AG09309 (cell line): ENCODE measurements at regions not wholly inside any gene's neighbourhood (a gene's known extent, or its start where the extent isn't known, plus 50 kb on each side); places are given as distances from the start of the nearest gene placed in this dataset.
"Not testable (repeated sequence)": the region's sequence is repeated elsewhere in the genome, so short reads cannot be mapped to it uniquely, and the experiment has no call there.

Experiments
- DNase-seq: peaks from one replicate; pipeline ENCODE4 v3.0.0-alpha.2; 2010; ENCODE audit warnings: low read depth
- H3K4me3 ChIP-seq: 2 replicates; pipeline ENCODE4 v1.5.1; 2011; ENCODE audit warnings: mild to moderate bottlenecking, low read depth, low read length, moderate library complexity; ENCODE audit not compliant: control insufficient read depth
- TF ChIP-seq, protein P1 (sequence below): IDR thresholded peaks from 2 replicates; pipeline ENCODE4 v1.5.1; 2011; ENCODE audit warnings: mild to moderate bottlenecking, low read depth, low read length, inconsistent platforms; ENCODE audit not compliant: insufficient read depth, control insufficient read depth; ENCODE audit errors: missing control alignments

GRCh38 chr5:125083981-125084380 is 337.5 kb upstream of the ZNF608 start:
- H3K4me3 ChIP-seq: no peak overlapping the region
- DNase-seq: peak; percentile 87
- TF ChIP-seq, protein P1, sequence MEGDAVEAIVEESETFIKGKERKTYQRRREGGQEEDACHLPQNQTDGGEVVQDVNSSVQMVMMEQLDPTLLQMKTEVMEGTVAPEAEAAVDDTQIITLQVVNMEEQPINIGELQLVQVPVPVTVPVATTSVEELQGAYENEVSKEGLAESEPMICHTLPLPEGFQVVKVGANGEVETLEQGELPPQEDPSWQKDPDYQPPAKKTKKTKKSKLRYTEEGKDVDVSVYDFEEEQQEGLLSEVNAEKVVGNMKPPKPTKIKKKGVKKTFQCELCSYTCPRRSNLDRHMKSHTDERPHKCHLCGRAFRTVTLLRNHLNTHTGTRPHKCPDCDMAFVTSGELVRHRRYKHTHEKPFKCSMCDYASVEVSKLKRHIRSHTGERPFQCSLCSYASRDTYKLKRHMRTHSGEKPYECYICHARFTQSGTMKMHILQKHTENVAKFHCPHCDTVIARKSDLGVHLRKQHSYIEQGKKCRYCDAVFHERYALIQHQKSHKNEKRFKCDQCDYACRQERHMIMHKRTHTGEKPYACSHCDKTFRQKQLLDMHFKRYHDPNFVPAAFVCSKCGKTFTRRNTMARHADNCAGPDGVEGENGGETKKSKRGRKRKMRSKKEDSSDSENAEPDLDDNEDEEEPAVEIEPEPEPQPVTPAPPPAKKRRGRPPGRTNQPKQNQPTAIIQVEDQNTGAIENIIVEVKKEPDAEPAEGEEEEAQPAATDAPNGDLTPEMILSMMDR: no peak

- TF ChIP-seq, protein P1: no peak
- H3K4me3 ChIP-seq: no peak overlapping the region
- no peak for DNase-seq
These were observed 339.5 kb upstream of the ZNF608 start for GRCh38 chr5:125085797-125086505.

- no peak for DNase-seq
- TF ChIP-seq, protein P1: no peak
- H3K4me3 ChIP-seq: no peak overlapping the region
These were observed 342.2 kb upstream of the ZNF608 start for GRCh38 chr5:125088522-125089105.

DNA sequence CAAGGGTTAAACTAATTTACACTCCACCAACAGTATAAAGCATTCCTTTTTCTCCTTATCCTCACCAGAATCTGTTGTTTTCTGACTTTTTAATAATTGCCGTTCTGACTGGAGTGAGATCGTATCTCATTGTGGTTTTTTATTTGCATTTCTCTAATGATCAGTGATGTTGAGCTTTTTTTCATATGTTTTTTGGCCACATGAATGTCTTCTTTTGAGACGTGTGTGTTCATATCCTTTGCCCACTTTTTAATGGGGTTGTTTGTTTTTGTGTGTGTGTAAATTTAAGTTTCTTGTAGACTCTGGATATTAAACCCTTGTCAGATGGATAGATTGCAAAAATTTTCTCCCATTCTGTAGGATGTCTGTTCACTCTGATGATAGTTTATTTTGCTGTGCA is 345.7 kb upstream of the ZNF608 start:
- H3K4me3 ChIP-seq, DNase-seq: not testable (repeated sequence)

DNA sequence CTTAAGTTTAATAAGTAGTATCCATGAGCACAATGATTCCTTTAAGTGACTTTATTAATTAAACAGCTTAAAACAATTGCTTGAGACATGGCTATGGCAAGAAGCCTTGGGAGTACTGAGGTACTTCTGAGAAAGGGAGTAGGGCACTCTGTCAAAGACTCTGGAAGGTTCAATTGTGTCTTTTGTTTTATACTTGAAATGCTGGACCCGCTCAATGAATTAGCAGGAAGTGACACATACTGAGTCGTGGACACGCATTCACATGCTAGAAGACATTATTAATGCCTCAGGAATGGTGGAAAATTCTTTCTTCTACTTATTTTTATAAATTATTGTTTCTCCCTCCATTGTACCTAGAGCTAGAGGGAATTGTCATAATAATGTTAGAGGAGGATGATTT is 347.3 kb upstream of the ZNF608 start:
- TF ChIP-seq, protein P1: no peak
- H3K4me3 ChIP-seq: no peak overlapping the region
- peak; percentile 41 for DNase-seq

DNA sequence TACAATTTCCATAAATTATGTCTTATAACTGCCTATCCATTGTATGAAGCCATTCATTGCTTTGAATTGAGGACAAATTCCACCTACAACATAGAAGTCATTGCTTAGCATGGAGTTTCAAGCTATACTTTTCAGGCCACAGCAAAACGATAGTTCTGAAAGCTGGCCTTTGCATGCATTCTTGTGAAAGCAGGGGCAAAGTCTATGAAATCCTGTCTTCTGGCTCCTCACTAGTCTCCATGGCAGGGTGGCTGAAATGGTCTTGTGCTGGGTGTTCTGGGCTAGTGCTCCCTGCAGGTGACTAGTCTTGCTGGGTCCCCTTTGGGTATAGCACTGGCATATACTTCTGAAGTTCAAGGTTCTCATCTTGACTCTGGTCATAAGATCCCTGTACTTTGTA is 353.9 kb upstream of the ZNF608 start:
- DNase-seq: no peak
- TF ChIP-seq, protein P1: no peak
- no peak overlapping the region for H3K4me3 ChIP-seq

DNA sequence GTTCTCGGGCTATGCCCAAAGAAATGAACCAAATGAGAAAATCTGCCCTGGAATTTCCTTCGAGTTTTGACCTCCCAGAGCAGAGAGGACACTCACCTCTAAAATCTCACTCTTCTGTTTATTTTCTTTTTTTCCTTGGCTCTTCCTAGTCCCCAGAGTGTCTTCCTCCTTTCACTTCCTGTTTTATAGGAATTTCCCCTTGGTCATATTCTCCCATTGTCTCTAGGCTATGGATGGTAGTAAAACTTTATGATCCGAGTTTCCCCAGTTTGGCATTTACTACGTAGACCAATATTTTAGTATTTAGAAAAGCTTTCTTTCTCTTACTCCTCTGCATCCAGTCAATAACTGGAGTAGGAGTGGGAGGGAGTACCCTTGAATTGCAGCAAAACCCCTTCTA is 354.5 kb upstream of the ZNF608 start:
- no peak overlapping the region for H3K4me3 ChIP-seq
- DNase-seq: no peak
- TF ChIP-seq, protein P1: no peak
